GM21423 (cell line): ENCODE measurements at regions not wholly inside any gene's neighbourhood (a gene's known extent, or its start where the extent isn't known, plus 50 kb on each side); places are given as distances from the start of the nearest gene placed in this dataset.

Experiments
- ATAC-seq: cut with Tn5 transposase; IDR thresholded peaks from one replicate; pipeline ENCODE4 v1.9.1; 2021; ENCODE audit warnings: mild to moderate bottlenecking, moderate library complexity; ENCODE audit not compliant: unreplicated experiment

GRCh38 chr18:64271975-64272659 lies 123.2 kb upstream of the LINC00305 start:
- no peak for ATAC-seq

GRCh38 chr18:64271246-64271645 lies 122.4 kb upstream of the LINC00305 start:
- ATAC-seq: no peak

- ATAC-seq: no peak
These were observed 121.7 kb upstream of the LINC00305 start for GRCh38 chr18:64270608-64271007.

GRCh38 chr18:64270121-64270520 lies 121.2 kb upstream of the LINC00305 start:
- ATAC-seq: no peak

GRCh38 chr18:64264171-64264570 lies 115.3 kb upstream of the LINC00305 start:
- no peak for ATAC-seq

GRCh38 chr18:64260810-64261209 lies 111.9 kb upstream of the LINC00305 start:
- no peak for ATAC-seq

GRCh38 chr18:64259871-64260270 lies 111.0 kb upstream of the LINC00305 start:
- no peak for ATAC-seq

GRCh38 chr18:64258111-64258650 lies 109.3 kb upstream of the LINC00305 start:
- ATAC-seq: no peak

- ATAC-seq: no peak
These were observed 105.7 kb upstream of the LINC00305 start for GRCh38 chr18:64254399-64255093.

- ATAC-seq: no peak
These were observed 105.0 kb upstream of the LINC00305 start for GRCh38 chr18:64253873-64254272.

GRCh38 chr18:64253222-64253621 lies 104.3 kb upstream of the LINC00305 start:
- ATAC-seq: no peak

GRCh38 chr18:64248836-64249235 lies 99.9 kb upstream of the LINC00305 start:
- ATAC-seq: no peak

- no peak for ATAC-seq
These were observed 96.4 kb upstream of the LINC00305 start for GRCh38 chr18:64245126-64245861.

GRCh38 chr18:64244571-64244970 lies 95.7 kb upstream of the LINC00305 start:
- ATAC-seq: no peak

- no peak for ATAC-seq
These were observed 91.4 kb upstream of the LINC00305 start for GRCh38 chr18:64240316-64240715.

- no peak for ATAC-seq
These were observed 89.2 kb upstream of the LINC00305 start for GRCh38 chr18:64238076-64238475.

- ATAC-seq: no peak
These were observed 85.4 kb upstream of the LINC00305 start for GRCh38 chr18:64234321-64234720.

GRCh38 chr18:64233851-64234250 lies 85.0 kb upstream of the LINC00305 start:
- no peak for ATAC-seq

- no peak for ATAC-seq
These were observed 72.1 kb upstream of the LINC00305 start for GRCh38 chr18:64220941-64221340.

GRCh38 chr18:64219517-64219916 lies 70.6 kb upstream of the LINC00305 start:
- ATAC-seq: no peak

- no peak for ATAC-seq
These were observed 61.6 kb upstream of the LINC00305 start for GRCh38 chr18:64210401-64210949.
